NCI-H2196 (cell line): ENCODE measurements at regions not wholly inside any gene's neighbourhood (a gene's known extent, or its start where the extent isn't known, plus 50 kb on each side); places are given as distances from the start of the nearest gene placed in this dataset.
"Not testable (repeated sequence)": the region's sequence is repeated elsewhere in the genome, so short reads cannot be mapped to it uniquely, and the experiment has no call there.

ENCODE experiments used
- DNase-seq: peaks from one replicate; lab custom pipeline; 2025; ENCODE audit not compliant: unreplicated experiment; lab: John Stamatoyannopoulos, UW

- no peak for DNase-seq
Measured at GRCh38 chr4:3865986-3866812, 100.0 kb downstream of the ADRA2C start.

DNA sequence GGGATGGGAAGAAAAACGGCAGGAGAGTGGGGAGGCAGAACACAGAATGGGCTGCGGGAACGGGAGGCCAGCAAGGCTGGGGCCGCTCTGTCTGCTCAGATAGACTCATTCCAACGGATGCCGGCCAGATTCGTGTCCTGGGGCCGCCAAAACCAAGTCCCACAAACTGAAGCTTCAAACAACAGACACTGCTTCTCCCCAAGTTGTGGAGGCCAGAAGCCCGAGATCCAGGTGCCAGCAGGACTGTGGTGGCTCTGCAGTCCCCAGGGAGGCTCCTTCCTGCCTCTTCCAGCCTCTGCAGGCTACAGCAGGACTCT is 100.6 kb downstream of the ADRA2C start:
- DNase-seq, result no peak

DNA sequence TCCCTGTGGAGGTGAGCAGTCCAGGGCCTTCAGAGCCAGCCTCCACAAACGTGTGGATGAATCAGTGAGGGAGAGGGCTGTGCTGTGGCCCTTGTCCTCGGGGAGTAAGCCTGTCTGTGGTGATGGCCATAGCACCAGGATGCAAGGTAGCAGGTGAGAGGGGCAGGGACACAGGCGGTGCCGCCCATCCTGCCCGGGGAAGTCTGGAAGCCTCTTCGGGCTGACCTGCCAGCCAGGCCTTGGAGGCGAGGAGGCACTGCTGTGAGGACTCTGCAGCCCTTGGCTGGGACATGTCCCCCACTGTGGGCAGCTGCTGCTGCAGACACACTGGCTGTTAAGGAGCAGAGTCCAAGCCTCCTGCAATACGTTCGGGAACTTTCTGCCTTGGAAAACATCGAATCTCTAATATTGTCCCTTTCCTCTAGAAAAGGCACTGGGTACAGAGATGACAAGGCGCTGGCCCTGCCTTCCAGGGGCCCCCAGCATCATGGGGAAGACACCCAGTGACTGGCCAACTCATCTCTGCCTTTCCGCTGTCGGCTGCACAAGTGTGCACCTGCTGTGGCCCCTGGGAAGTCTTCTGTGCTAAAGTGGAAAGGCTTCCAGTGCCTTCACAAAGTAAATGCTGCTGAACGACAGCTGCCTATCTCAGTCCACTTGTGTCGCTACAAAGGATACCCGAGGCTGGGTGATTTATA is 101.4 kb downstream of the ADRA2C start:
- DNase-seq, result no peak

DNA sequence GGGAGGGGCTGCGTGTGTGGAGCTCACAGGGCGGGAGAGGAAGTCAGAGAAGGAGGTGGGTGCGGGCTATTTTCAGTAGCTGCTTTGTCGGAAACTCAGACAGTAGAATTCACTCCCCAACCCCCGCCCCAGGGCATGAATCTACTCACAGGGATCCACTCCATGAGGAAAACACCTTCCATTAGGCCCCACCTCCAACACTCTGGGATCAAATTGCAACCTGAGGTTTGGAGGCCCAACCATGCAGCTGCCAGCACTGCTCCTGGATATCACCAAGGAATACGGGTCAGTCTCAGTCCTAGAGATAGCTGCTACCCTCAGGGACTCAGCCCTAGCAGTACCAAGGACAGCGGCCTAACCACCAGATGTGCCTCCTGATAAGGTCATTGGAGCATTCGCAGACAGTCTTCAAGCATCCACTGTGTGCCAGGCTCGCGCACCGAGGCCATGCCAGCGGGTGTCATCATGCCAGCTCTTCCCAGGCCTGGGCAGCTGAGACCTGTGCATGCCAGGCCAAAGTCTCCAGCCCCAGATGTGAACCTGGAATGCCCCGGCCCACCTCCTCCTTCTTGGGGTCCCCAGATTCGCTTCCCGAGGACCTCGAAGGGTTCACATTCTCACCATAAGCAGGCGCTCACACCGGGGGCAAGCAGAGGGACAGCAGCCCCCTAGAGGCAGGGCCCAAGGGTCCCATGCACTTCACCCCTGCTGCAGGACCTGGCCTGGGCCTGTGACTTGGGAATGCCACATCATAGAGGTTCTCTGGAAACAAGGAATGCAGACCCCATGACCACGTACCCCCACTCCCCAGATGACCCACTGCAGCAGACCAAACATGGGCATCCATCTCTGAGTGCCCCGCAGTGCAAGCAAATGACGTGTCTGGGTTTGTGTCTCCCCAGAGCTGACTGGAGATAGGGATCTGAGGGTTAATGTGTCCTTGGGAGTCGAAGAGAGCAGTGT is 102.3 kb downstream of the ADRA2C start:
- no peak for DNase-seq

GRCh38 chr4:3869174-3869572 is 103.0 kb downstream of the ADRA2C start:
- DNase-seq, result no peak

DNA sequence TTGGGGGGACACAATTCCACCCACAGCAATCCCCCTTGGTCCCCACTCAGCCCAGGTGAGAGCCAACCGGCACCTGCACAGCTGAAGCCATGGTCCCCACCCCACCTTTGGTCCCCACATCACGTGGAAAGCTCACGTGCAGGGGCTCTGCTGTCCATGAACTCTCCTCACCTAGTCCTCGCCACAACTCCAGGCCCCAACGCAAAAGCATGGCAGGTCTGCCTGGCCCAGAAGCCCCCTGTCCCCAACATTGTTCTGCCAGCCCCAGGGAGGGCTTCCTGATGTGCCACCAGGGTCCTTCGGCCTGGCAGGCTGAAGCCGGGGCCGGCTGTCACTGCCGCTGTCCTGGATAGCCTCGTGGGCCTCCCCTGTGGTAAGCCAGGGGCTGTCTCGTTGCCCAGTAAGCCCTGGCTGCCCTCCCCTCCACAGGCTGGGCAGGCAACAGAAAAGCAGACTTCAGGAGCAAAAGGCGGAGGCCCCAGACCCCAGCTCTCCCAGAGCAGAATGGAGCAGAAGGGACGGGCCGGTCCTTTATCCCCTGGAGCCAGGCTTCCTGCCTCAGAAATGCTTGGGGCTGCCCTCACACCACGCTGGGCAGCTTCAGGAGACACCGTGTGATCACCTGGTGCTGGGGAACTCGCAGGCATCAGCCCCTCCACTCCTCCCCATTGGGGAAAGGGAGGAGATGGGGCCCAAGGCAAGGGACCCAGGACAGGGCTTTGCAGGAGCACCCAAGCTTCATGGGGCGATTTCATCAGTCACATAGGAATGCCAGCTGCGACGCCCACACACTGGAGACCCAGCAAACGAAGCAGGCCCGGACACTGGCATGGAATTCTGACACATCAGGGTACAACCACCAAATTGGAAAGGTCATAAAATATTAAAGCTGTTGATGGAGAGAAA is 103.7 kb downstream of the ADRA2C start:
- DNase-seq, result no peak

GRCh38 chr4:3870567-3870962 is 104.4 kb downstream of the ADRA2C start:
- DNase-seq, result no peak

- DNase-seq, result no peak
Measured at GRCh38 chr4:3871181-3871852, 105.1 kb downstream of the ADRA2C start.

GRCh38 chr4:3871881-3872833 is 106.0 kb downstream of the ADRA2C start:
- no peak for DNase-seq

DNA sequence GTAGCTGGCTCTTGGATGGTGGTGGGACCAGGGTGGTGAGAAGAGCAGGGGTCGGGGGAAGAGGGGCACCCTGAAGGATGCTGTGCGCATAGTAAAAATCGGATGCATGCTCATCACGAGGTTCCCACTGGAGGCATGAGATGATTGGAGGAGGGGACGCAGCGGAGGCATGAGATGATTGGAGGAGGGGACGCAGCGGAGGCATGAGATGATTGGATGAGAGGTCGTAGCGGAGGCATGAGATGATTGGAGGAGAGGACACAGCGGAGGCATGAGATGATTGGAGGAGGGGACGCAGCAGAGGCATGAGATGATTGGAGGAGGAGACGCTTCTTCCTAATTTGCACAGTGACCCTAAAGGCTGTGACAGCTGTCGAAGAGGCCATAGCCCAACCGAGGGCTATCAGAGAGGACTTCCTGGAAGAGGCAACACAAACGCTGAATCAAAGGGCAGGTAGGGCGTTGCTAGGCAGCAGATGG is 106.7 kb downstream of the ADRA2C start:
- no peak for DNase-seq

DNA sequence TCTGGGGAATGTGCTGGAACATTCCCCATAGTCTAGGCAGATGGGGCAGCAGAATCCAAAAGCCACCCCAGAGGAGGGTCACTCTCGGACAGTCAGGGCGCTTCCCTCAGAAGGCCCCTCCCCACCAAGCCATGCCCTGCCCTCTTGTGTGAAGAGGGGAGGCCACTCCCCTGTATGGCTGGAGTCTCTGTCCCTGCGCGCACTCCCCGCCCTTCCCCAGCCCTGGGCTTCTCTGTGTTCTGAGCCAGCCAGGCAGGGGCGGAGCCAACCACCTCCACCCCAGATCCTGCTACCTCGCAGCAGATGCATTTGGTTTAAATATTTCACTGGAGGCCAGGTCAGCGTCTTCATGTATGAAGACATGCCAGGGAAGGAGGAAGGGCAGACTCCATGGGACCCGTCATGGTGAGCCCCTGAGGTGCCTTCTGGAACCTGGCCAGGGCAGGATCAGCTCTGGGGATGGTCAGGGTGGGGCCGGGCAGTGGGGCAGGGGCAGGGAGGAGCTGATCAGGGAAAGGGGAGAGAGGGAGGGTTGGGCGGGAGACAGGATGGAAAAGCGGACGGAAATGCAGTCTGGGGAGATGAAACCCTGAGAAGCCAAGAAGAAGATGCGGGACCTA is 107.3 kb downstream of the ADRA2C start:
- DNase-seq, result peak; percentile 60

GRCh38 chr4:3874028-3874415 is 107.8 kb downstream of the ADRA2C start:
- no peak for DNase-seq

DNA sequence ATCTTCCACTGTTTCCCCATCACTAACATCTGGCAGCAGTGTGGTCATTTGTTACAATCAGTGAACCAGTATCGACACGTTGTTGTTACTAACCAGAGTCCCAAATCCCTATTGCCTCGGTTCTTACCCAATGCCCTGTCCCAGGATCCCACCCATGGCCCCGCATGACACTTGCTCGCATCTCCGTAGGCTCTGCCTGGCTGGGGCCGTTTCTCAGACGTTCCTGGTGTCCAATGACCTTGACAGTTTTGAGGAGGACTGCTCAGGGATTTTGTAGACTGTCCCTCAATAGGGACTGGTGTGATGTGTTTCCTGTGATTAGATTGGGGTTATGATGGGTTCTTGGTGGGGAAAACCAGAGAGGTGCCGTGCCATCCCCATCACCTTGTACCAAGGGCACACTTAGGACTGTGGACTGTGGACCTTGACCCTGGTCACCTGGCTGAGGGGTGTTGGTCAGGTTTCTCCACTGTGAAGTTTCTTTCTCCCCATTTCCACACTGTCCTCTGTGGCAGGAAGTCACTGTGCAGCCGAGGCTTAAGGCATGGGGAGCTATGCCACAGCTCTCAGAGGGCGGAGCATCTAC is 108.4 kb downstream of the ADRA2C start:
- no peak for DNase-seq

DNA sequence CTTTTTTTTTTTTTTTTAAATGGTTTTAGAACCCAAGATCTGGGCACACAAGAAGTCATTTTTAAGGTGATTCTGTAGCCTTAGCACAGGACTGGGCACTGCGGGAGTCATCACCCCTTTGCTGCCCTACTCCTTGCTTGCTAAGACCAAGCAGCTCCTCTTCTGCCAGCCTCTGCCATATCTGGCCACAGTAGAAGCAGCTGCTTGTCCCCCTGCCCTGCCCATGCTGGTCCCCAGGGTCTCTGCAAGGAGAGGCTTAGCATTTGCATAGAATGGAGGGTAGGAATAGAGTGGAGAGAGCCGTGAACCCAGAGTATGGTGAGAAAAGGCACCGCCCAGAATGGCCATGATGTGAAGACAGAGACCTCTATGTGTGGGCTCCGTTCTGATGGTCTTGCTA is 109.3 kb downstream of the ADRA2C start:
- DNase-seq, result no peak

DNA sequence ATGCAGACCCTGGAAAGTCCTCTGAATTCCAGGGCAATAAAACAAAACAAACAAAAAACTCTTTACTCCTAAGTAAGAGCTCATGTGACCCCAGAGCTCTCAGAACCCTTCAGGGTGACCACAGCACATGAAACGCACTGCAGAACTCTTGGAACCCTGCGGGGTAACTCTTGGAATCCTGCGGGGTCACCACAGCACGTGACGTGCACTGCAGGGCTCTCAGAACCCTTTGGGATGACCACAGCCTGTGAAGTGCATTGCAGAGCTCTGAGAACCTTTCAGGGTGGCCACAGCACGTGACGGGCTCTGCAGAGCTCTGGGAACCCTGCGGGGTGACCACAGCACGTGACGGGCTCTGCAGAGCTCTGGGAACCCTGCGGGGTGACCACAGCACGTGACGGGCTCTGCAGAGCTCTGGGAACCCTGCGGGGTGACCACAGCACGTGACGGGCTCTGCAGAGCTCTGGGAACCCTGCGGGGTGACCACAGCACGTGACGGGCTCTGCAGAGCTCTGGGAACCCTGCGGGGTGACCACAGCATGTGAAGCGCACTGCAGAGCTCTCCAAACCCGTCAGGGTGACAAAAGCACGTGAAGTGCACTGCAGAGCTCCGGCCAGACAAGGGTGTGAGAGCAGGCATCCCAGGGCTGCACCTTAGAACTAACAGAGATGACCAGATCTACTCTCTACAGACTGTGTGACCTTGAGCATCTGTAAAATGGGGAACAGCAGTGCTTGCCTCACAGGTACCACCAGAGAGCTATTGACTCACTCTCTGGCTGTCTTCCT is 110.1 kb downstream of the ADRA2C start:
- not testable (repeated sequence) for DNase-seq

DNA sequence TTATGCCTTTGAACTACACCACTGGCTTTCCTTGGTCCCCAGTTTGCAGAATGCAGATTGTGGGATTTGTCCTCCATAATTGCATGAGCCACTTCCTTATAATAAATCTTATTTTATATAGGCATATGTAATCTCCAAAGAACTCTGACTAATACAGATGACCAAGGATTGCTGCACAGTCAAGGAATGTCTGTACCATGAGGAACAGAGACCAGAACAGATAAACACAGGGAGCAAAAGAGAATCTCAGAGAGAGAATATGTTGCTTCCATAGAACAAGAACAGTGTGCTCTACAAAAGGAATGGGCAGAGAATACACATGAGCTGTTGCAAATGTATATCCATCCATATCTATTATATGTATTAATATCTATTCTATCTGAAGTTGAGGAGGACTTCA is 111.1 kb downstream of the ADRA2C start:
- no peak for DNase-seq

DNA sequence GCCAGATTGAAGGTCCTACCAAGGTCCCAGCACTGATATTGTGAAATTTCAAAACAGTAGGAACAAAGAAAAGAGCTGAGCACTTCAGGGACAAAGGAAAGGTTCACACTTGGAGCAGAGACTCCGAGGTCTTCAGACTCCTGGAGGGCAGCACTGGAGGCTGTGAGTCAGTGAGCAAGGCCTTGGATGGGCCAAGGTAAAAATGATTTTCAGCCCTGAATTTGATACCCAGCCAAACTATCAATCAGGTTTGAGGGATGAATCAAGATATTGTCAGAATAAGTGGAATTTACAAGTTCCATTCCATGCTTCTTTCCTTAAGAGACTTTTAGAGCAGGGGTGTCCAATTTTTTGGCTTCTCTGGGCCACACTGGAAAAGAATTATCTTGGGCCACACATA is 111.7 kb downstream of the ADRA2C start:
- no peak for DNase-seq
